GM19099 (cell line): ENCODE measurements at regions not wholly inside any gene's neighbourhood (a gene's known extent, or its start where the extent isn't known, plus 50 kb on each side); places are given as distances from the start of the nearest gene placed in this dataset.
A peak's percentile ranks its signal among the peaks of the same experiment; 100 is the strongest.

Experiments
- POLR2A ChIP-seq: IDR thresholded peaks from 3 replicates; pipeline ENCODE4 v1.6.1; 2011; ENCODE audit warnings: low read depth; ENCODE audit not compliant: insufficient read length; ENCODE audit errors: extremely low read depth

DNA sequence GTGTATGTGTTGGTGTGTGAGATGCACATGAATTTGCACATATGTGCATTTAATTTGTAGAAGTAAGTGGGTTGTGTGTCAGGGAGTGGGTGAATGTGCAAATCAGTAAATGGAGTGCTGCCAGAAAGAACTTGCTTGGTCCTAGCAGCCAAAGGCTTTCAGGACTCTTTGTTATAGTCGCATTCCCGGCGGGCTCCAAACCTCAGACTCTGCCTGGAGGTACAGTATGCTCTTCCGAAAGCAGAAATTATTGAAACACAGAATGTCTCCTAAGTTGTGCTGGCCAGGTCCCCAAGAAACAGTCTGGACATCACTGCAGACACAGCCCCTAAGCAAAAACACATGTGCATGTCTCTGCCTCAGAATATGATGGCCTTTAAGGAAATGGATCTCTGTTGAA, 232.4 kb downstream of the INSIG2 start:
- TF ChIP-seq POLR2A, result no peak

DNA sequence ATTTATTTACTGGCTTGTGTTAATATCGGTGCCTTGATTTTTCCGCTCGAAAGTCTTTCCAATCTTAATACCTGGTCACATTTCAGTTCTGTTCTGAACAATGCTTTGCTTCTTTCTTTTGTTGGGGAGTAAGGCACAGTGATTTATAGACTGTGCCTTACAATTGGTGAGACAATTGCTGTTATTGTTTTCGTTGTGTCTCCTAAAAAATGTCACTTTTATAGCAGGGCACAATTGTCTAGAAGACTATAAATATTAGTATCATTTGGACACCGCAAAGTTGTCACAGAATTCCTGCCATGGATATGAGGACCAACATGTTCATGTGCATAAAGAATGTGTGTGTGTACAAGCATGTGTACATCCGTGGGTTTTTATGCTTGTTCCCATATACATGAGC, 231.9 kb downstream of the INSIG2 start:
- no peak for TF ChIP-seq POLR2A

DNA sequence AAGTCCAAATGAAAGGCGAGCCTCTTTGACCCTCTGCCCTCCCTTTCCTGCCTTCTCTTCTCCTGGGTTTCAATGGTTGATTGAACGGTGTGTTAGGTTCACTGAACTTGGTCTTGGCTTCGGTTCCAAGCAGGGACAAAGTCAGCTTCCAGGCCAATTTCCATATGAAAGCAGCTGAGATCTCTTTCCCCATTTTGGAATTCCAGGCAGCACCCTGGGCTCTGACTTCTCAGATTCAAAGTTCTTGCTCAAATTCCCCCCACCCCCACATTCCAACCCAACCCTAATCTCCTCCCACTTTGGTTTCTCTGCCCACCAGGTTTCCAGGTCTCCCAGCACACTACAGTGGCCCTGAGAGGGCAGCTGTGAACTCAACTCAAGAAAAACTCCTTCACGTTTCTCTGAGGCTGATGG, 231.0 kb downstream of the INSIG2 start:
- no peak for TF ChIP-seq POLR2A

DNA sequence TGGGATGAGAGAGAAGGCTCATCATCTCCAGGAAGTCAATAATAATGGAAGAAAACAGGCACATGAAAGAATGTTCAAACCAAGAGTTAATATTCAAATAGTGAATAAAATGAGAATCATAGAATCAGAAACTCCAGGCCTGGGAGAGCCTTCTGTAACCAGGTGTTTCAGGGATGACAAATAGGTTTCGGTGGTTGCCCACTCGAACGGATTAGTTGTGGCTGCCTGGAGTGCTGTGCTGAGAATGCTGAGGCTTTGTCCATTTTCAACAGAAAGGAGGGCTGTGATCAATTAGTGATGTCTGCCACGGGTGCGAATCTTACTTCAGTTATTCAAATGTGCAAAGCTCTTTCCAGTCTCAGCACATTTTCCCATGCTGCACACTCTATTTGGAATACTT, 227.3 kb downstream of the INSIG2 start:
- no peak for TF ChIP-seq POLR2A

DNA sequence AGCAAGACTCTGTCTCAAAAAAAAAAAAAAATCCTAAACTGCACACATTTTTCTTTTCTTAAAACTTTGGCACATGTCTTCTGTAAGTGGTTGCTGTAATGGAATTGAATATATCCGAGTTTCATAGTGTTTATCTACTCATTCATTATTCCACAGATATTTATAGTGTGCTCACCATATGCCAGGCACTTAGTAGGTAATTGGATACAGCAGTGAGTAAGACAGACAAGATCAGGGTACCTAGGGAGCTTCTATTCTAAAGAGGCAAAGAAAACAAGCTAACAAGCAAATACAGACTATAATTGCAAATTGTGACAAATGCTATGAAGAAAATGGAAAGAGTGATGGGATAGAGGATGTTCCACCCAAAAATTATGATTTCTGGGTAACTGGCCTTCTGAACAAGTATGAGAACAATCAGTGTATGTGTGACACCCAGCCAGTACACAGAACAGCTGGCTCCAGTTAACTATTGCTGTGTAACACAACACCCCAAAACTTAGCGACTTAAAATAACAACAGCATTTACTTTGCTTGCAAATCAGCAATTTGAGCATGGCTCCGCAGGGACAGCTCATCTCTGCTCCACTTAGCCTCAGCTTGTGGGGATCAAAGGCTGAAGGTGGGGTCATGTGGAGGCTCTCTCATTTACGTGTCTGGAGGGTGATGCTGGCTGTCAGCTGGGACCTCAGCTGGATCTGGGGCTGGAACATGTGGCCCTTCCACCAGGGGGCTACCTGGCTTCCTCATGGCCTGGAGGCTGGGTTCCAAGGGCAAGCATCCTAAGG, 224.9 kb downstream of the INSIG2 start:
- no peak for TF ChIP-seq POLR2A

DNA sequence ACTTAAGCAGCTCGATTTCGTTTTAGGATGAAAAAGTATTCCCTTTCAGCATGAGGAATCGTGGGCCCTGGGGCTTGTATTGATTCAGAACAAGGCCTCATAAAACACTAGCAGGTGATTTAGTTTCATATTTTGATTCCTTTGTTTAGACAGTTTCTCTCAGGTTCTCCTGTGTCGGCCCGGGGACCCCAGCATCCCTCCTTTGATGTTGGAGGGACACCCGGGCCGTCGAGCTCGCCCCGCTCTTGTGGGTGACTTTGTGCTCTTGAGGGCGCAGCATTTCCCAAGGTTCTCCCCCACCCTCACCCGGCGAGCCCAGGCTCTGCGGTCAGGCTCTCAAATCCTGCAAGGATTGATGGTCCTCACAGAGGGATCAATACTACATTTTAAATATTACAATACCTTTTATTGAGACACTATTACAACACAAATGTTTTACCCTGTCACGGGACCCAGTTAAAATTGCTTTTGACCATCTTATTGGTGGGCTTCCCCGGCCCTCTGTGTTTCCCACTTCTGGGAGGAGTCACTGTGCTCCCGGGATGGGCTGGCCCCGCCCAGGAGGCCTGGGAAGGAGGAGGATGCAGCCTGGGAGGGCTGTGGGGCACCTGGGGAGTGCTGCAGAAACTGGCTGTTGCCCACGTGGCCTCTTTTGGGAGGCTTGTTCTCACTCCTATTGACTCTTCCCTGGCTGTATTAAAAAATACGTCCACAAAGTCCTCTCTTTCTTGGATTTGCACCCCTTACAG, 222.6 kb downstream of the INSIG2 start:
- no peak for TF ChIP-seq POLR2A

DNA sequence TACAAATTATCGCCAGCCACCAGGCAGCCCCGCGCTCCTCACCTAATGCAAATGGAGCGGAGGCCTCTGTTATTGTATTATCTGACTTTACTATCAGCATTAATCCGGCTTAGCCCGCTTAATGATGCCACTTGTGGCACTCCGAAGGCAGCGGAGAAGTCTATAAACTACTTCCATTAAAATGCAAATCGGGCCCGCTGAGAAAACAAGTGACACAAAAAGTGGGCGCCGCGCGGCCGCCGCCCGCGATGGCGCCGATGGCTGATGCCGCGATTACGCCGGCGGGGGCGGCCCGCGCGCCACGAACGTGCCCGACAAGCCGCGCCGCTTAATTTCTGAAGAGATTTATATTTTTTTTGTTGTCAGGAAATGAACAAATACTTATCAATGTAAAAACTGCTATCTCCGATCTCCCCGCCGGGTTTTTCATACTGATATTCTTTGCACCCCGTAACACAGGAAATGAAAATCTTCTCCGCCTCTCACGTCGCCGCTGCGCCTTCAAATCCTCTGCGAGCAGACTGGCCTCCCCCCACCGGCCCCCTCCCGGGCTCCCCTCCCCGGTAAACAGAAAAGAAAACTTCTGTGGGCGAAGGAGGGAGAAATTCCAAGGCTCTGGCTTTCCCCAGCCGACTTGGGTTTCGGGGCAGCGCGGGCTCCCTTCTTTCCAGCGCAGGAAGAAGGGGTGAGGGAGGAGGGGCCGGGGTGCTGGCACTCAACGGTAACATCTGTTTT, 221.8 kb downstream of the INSIG2 start:
- peak; percentile 61 for TF ChIP-seq POLR2A

DNA sequence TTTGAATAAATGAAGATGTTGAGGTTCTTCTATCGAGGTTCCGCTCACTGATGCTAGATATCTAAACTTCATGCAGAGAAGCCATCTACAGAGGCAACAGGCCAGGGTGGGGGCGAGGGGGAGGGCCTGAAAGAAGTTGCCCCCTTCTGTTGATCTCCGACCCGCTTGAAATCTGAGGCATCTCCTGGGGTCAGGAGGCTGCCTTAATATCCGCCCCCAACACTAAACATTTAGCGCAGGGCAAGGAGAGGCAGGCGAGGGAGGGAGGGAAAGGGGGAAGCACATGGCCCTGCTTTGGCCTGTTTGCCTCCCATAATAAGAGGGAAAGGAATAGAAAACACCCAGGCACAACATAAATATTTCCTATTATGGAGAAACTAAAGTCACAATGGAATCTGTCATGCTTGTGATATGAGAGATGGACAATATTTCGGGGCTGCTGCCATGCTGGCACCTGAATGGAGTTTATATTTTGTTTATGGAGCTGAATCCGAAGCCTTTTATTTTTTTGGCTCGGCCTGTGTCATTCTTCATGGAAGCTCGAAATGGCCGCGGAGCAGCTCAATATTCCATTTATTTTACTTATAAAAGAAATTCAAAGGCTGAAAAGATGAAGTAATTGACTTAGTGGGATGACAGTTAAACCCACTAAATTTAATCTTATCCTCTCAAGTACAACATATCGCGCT, 221.1 kb downstream of the INSIG2 start:
- no peak for TF ChIP-seq POLR2A

DNA sequence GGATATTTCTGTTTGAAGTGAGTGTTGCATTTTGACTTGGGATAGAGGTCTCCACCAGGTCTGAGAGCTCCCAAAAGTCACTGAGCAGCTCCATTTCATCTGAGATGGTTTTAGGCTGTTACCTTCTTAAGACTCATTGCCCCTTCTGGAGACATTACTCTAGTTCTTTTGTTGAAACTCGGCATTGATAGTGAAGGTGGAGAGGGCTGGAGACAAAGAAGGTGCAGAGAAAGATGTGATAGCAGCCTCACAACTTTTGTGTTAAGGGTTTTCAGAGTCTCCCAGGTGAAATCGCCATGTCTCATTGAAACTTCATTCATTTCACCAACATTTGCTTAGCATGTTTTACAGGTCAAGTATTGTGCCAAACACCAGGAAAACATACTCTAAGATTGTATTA, 219.6 kb downstream of the INSIG2 start:
- no peak for TF ChIP-seq POLR2A

DNA sequence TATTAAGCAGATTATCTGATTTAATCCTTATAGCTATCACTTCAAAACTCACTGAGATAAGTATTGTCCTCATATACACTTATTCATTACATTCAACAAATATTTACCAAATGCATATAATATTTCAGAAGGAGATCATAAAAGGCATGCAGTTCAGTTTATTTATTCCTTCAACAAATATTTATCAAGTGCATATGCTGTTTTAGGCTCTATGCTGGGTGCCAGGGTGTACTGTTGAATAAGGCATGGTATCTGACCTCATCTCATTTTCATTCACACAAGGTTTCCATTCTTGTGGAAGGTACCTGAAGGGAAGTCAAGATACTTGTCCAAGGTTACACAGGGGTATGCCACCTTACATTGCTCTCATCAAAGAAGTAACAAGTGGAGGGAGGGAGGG, 213.0 kb downstream of the INSIG2 start:
- no peak for TF ChIP-seq POLR2A

DNA sequence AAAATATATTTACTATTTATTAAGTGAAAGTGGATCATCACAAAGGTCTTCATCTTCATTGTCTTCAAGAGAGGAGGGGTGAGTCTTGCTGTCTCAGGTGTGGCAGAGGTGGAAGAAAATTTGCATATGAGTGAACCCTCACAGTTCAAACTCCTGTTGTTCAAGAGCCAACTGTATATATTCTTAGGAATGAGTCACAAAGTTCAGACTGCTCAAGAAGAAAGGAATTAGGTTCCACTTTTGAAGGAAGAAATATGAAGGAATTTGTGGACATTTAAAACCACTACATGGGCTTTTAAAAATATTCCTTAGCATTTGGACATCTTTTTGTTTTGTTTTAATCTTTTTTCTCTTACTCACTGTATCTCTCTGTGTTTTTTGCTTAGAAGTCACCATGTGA, 212.6 kb downstream of the INSIG2 start:
- TF ChIP-seq POLR2A, result no peak

DNA sequence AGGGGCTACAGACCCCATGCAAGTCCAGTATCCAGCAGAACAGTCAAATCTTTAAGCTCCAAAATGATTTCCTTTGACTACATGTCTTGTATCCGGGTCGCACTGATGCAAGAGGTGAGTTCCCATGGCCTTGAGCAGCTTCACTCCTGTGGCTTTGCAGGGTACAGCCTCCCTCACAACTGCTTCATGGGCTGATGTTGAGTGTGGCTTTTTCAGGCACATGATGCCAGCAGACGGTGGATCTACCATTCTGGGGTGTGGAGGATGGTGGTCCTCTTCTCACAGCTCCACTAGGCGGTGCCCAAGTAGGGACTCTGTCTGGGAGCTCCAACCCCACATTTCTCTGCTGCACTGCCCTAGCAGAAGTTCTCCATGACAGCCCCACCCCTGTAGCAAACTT, 208.4 kb downstream of the INSIG2 start:
- TF ChIP-seq POLR2A, result no peak

DNA sequence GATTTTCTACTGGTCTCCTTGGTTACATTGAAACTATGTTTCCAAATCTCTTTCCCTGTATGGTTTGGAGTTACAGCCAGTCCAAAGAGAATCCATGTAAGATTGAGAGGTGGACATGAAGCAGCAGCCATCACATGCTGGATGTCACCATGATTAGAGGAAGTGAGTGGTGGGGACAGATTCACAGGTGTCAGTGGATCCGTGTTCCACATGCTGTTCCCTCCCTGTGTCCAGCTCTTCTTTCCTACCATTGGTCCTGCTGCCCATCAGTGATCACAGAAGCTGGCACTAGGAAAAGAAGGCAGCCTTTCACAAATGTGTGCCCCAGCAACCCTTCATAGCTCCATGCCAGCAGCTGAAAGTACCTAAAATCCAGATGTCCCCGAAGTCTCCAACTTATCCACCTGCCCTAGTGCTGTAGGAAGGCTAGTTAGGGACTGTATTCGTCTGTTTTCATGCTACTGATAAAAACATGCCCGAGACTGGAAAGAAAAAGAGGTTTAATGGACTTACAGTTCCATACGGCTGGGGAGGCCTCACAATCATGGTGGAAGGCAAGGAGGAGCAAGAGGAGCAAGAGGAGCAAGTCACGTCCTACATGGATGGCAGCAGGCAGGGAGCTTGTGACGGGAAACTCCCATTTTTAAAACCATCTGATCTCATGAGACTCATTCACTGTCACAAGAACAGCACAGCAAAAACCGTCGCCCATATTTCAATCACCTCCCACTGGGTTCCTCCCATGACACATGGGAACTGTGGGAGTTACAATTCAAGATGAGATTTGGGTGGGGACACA, 207.5 kb downstream of the INSIG2 start:
- TF ChIP-seq POLR2A, result no peak

DNA sequence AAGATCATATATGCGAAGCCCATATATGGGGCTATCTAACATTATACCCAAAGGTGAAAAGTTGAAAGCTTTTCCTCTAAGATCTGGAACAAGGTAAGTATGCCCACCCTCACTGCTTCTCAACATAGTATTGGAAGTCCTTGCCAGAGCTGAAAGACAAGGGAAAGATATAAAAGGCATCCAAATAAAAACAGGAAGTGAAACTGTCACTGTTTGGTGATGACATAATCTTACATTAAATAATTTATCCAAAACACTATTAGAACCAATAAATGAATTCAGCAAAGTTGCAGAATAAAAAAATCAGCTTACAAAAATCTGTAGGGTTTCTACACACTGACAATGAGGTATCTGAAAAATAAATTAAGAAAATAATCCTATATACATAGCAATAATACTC, 205.8 kb downstream of the INSIG2 start:
- no peak for TF ChIP-seq POLR2A
